GM18868 (cell line): ENCODE measurements at regions not wholly inside any gene's neighbourhood (a gene's known extent, or its start where the extent isn't known, plus 50 kb on each side); places are given as distances from the start of the nearest gene placed in this dataset.
"Not testable (repeated sequence)": the region's sequence is repeated elsewhere in the genome, so short reads cannot be mapped to it uniquely, and the experiment has no call there.

Experiments
- ATAC-seq: cut with Tn5 transposase; IDR thresholded peaks from one replicate; pipeline ENCODE4 v1.9.1; 2021; ENCODE audit warnings: mild to moderate bottlenecking, moderate library complexity; ENCODE audit not compliant: unreplicated experiment

GRCh38 chr14:104230946-104231345, 92.6 kb downstream of the KIF26A start:
- ATAC-seq = no peak

- ATAC-seq = no peak
Observed at GRCh38 chr14:104232070-104232484, 93.7 kb downstream of the KIF26A start.

- not testable (repeated sequence) for ATAC-seq
Observed at GRCh38 chr14:104234007-104234786, 95.8 kb downstream of the KIF26A start.

- ATAC-seq = no peak
Observed at GRCh38 chr14:104235686-104236085, 97.3 kb downstream of the KIF26A start.

GRCh38 chr14:104237651-104238423, 99.5 kb downstream of the KIF26A start:
- no peak for ATAC-seq

- no peak for ATAC-seq
Observed at GRCh38 chr14:104238424-104239184, 100.2 kb downstream of the KIF26A start.

- ATAC-seq = no peak
Observed at GRCh38 chr14:104239185-104239775, 100.9 kb downstream of the KIF26A start.

- no peak for ATAC-seq
Observed at GRCh38 chr14:104239861-104240301, 101.5 kb downstream of the KIF26A start.

- no peak for ATAC-seq
Observed at GRCh38 chr14:104240434-104241157, 102.2 kb downstream of the KIF26A start.

- ATAC-seq = no peak
Observed at GRCh38 chr14:104243200-104243599, 104.8 kb downstream of the KIF26A start.

GRCh38 chr14:104244221-104245011, 106.0 kb downstream of the KIF26A start:
- ATAC-seq = no peak

- ATAC-seq = no peak
Observed at GRCh38 chr14:104245075-104245474, 106.7 kb downstream of the KIF26A start.

GRCh38 chr14:104245723-104246122, 107.3 kb downstream of the KIF26A start:
- no peak for ATAC-seq

GRCh38 chr14:104246401-104247335, 108.3 kb downstream of the KIF26A start:
- ATAC-seq = no peak

- no peak for ATAC-seq
Observed at GRCh38 chr14:104247336-104248202, 109.2 kb downstream of the KIF26A start.

GRCh38 chr14:104248203-104249055, 110.0 kb downstream of the KIF26A start:
- ATAC-seq = no peak

- no peak for ATAC-seq
Observed at GRCh38 chr14:104249089-104249488, 110.7 kb downstream of the KIF26A start.
